GM20000 (cell line): ENCODE measurements at regions not wholly inside any gene's neighbourhood (a gene's known extent, or its start where the extent isn't known, plus 50 kb on each side); places are given as distances from the start of the nearest gene placed in this dataset.

Experiments
- DNase-seq: peaks from one replicate; pipeline ENCODE4 v3.0.0; 2012; ENCODE audit warnings: low spot score
- TF ChIP-seq, protein P1 (sequence below): IDR thresholded peaks from 2 replicates; pipeline ENCODE4 v1.5.1; 2012; ENCODE audit warnings: mild to moderate bottlenecking, control low read depth; ENCODE audit errors: extremely low read depth, missing control alignments

DNA sequence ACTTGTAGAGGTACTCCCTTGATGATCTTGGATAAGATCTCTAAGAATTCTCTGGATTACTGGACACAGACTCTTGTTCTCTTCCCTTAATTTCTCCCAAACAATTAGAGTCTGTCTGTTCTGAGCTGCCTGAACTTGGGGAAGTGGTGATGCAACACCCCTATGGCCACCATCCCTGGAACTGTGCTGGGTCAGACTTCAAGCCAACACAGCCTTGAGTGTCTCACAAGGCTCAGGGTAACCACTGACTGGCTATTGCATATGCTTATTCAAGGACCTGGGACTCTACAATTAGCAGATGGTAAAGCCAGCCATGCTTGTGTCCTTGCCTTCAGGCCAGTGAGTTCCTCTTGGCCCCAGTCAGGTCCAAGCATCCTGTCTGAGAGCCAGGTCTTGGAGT lies 504.5 kb downstream of the MAN2A1 start:
- TF ChIP-seq, protein P1, sequence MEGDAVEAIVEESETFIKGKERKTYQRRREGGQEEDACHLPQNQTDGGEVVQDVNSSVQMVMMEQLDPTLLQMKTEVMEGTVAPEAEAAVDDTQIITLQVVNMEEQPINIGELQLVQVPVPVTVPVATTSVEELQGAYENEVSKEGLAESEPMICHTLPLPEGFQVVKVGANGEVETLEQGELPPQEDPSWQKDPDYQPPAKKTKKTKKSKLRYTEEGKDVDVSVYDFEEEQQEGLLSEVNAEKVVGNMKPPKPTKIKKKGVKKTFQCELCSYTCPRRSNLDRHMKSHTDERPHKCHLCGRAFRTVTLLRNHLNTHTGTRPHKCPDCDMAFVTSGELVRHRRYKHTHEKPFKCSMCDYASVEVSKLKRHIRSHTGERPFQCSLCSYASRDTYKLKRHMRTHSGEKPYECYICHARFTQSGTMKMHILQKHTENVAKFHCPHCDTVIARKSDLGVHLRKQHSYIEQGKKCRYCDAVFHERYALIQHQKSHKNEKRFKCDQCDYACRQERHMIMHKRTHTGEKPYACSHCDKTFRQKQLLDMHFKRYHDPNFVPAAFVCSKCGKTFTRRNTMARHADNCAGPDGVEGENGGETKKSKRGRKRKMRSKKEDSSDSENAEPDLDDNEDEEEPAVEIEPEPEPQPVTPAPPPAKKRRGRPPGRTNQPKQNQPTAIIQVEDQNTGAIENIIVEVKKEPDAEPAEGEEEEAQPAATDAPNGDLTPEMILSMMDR: no peak
- DNase-seq: no peak

DNA sequence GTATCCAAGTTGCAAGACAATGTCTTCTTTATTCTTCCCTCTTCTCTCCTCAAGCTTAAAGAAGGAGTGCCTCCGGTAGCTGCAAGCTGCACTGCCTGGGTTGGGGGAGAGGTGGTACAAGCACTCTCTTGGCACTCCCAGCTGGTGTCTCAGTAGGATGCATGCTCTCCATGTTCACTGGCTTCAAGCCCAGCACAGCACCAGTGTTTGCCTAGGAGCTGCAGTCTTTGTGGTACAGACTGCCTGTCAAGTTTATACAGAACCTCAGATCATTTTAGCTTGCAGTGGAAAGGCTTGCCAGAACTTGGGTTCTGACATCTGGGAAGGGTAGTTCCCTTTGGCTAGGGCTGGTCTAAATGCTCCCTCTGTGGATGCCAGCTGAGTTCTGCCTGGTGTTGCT lies 505.6 kb downstream of the MAN2A1 start:
- TF ChIP-seq, protein P1: no peak
- no peak for DNase-seq

DNA sequence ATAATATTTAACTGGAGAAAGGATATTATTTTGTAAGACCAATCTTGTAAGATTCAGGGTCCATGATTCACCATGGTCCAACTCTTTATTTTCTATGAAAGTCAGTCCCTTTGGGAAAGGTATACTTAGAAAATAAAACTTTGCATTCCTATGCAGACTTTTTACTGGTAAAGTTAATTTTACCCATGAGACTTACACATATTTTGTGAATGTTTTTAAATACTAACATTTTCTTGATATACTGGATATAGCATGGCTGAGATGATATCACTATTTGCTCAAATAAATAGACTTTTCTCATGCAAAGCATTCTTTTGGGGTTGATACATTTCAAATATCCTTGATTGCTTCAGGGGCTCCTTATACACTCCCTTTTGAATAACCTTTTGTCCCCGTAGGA lies 512.1 kb downstream of the MAN2A1 start:
- no peak for DNase-seq
- TF ChIP-seq, protein P1: no peak

DNA sequence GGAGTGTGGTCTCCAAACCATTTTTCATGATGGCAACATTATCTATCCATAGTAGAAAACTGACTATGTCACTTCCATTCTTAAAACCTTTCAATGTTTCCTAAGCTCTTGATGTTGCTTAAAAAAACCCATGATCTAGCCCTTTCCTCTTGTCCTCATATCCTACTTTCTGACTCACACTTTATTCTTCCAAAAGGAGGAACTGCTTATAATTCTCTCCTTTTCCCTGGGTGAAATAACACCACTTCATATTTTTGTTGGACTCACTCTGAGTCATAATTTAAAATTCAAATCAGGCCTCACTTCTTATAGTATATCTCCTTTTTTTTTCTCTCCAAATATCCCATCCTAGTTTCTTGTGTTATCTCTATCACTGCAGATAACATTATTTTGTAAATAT lies 513.9 kb downstream of the MAN2A1 start:
- TF ChIP-seq, protein P1: no peak
- DNase-seq: no peak

DNA sequence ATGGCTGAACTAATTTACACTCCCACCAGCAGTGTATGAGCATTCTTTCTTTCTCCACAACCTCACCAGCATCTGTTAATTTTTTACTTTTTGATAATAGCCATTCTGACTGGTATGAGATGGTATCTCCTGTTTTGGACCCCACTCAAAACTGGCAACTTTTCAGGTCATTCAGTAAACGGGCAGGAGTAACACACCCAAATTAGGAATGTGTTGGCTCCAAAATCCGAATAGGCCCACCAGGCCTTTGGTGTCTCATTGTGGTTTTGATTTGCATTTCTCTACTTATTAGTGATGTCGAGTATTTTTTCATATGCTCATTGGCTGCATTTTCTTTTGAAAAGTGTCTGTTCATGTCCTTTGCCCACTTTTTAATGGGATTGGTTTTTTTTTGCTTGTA lies 517.1 kb downstream of the TMEM232 start:
- TF ChIP-seq, protein P1: no peak
- DNase-seq: no peak

DNA sequence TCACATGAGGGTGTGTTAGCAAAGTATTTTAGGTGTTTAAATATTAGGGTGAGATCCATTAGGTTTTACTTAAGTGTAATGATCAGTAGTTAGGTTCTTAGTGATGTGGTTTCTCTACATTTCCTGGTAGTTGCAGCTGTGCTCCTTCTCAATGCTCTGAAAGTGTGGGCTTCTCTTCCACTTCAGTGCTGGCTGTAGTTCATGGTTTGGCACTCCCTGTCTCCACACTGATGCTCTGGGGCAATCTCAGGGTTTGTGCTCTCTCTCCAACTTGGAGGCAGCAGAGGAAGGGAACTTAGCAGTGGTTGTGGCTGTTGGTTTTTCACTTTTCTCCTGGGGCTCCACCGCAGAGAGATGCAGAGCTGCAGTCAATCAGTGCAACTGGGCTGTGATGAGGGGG lies 507.5 kb downstream of the TMEM232 start:
- DNase-seq: no peak
- TF ChIP-seq, protein P1: no peak

DNA sequence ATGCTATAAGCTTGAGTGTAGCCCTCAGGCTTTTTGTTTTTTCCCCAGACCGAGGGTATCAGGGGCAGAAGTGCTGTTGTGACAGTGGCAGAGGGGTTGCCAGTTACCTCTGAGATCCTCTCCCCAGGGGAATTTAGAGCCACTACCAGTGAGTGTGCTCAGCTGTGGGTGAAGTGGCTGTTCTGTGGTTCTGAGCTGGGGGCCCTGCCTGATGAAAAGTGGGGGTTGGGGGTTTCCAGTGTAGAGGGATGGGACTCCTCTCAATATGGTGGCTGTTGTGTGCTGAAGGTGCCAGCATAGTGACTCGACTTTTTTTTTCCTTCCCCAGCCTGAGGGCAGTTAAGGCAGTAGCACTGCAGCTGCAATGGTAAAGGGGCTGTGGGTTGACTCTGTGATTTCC lies 506.7 kb downstream of the TMEM232 start:
- TF ChIP-seq, protein P1: no peak
- DNase-seq: no peak

DNA sequence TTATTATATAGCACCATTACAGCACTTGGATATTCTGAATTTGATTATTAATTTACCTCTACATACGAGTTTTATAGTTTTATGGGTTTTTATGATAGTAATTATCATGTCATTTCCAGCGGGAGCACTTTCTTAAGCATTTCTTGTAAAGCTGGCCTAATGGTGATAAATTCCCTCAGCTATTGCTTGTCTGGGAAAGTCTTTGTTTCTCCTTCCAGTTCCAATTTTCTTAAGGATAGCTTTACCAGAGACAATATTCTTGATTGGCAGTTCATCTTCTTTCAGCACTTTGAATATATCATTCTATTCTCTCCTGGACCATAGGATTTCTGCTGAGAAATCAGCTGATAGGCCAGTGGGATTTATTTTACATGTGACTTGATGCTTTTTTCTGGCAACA lies 505.4 kb downstream of the TMEM232 start:
- TF ChIP-seq, protein P1: no peak
- no peak for DNase-seq
